T-helper 17 cell (primary cell): ENCODE measurements at regions not wholly inside any gene's neighbourhood (a gene's known extent, or its start where the extent isn't known, plus 50 kb on each side); places are given as distances from the start of the nearest gene placed in this dataset.

Experiments used
- ATAC-seq: fragments of 150-1000 bp; cut with Tn5 transposase; 2 replicates; pipeline ENCODE4 v1.10.0; 2021; ENCODE audit warnings: mild to moderate bottlenecking, moderate library complexity
- DNase-seq, 3 donors: peaks; one replicate each; pipeline versions ENCODE4 v3.0.0 to v3.0.0-alpha.2; 2020 to 2021
- H3K9me3 ChIP-seq: one replicate; pipeline ENCODE4 v1.7.0; 2013; ENCODE audit warnings: low read length, mild to moderate bottlenecking; ENCODE audit not compliant: control insufficient read depth, poor library complexity, severe bottlenecking
- H3K27ac Mint-ChIP-seq: one replicate; pipeline ENCODE4 v1.8.0; 2022; ENCODE audit warnings: mild to moderate bottlenecking, moderate library complexity, mixed read lengths
- H3K27me3 Mint-ChIP-seq: one replicate; pipeline ENCODE4 v1.8.0; 2022; ENCODE audit warnings: mixed read lengths
- H3K36me3 Mint-ChIP-seq: one replicate; pipeline ENCODE4 v1.8.0; 2022; ENCODE audit warnings: low read depth, mixed read lengths
- H3K4me1 Mint-ChIP-seq: one replicate; pipeline ENCODE4 v1.8.0; 2022; ENCODE audit warnings: mild to moderate bottlenecking, mixed read lengths
- H3K4me3 Mint-ChIP-seq: one replicate; pipeline ENCODE4 v1.8.0; 2022; ENCODE audit warnings: mild to moderate bottlenecking, moderate library complexity, mixed read lengths

DNA sequence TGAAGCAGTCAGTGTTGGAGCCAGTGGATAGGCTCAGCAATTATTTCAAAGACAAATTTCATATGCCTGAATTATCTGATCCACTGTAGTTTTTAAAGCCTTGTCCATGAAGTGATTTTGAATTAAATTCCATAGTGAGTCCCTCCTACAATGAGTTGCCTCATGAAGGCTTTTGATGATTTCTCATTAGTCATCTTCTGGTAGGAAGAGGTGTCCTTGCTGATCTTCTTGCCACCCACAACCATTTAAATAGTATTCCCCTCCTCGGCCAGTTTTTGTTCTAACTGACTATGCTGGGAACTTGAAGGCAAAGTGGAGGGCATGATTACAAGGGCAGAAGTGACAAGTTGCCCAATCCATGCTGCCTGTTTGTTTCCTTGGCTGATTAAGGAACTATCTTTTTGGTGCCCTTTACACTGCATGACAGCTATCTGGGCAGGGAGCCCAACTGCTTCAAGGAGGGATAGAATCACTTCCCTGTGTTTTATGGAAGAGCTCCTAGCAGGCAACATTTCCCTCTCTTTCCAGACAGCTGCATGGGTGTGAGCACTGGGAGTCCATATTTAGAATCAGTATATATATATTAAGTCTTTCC, 617.5 kb downstream of the ZPLD1 start:
- no peaks in the 10 kb centered on the region for H3K9me3 ChIP-seq
- DNase-seq (no peak), ATAC-seq (no peak)
- Mint-ChIP-seq H3K4me1 (no peaks in the 10 kb centered on the region), H3K27me3 (no peaks in the 10 kb centered on the region), H3K36me3 (no peaks in the 10 kb centered on the region), H3K4me3 (no peak overlapping the region), H3K27ac (no peak overlapping the region)

DNA sequence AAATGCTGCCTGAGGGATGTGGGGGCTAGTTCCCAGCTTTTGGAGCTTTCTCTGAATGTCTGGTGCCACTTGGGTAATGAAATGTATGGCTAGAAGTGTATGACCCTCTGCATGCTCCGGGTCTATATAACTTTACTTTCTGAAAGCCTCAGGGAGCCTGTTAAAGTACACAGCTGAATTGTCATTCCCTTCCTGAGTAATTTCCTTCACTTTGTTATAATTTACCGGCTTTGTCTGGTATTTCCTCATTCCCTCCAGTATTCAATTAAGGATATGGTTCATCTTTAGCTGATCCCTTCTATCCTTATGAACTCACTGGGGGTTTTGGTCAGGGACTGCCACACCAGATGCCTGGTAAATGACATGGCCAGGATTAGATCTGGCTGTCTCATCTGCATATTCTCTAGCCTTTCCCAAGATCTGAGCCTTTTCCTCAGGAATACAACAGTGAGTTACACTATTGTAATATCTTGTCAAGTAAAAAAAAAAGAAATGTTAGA, 620.3 kb downstream of the ZPLD1 start:
- DNase-seq (no peak), ATAC-seq (no peak)
- no peak overlapping the region for H3K4me3 Mint-ChIP-seq
- no peaks in the 10 kb centered on the region for H3K4me1 Mint-ChIP-seq
- H3K36me3 Mint-ChIP-seq = no peaks in the 10 kb centered on the region
- H3K27ac Mint-ChIP-seq = no peak overlapping the region
- no peaks in the 10 kb centered on the region for H3K27me3 Mint-ChIP-seq
- no peaks in the 10 kb centered on the region for H3K9me3 ChIP-seq

DNA sequence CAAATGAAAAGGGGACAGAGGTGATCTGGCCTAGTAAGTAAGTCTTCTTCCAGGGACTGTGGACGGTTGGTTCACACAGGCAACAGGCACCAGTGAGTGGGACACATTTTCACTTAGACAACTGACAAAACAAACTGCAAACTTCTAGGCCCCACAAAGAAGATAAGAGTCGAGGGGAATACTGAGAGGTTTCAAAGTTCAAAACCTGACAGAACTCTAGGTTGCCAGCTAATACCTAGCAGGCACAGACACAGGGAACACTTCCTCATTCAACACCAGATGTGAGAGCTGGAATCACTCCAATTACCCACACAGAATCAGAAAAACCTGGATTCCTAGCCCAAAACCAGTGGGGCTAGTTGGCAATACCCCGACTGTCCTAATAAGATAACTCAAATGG, 621.7 kb downstream of the ZPLD1 start:
- DNase-seq (no peak), ATAC-seq (no peak)
- H3K9me3 ChIP-seq = no peaks in the 10 kb centered on the region
- Mint-ChIP-seq H3K4me1 (no peaks in the 10 kb centered on the region), H3K27me3 (no peaks in the 10 kb centered on the region), H3K36me3 (no peaks in the 10 kb centered on the region), H3K4me3 (no peak overlapping the region), H3K27ac (no peak overlapping the region)

DNA sequence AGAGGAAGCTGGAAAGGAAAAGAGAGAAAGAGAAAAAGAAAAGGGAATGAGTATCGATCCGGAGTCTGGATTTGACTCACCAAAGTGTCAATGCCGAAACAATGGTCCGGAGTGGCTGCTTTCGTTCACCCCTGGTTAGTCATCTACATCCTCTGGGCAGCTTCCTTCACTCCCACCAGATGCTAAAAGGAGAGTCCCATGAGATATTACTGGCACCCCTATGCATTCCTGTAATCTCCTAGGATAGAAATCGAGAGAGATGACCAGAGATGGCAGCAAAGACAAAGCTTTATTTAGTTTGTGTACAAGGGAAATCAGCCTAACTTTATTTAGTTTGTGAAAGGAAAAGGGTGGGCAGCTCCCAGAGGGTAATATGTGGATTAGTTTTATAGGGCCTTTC, 622.2 kb downstream of the ZPLD1 start:
- no peaks in the 10 kb centered on the region for H3K9me3 ChIP-seq
- H3K4me3 Mint-ChIP-seq = no peak overlapping the region
- no peak overlapping the region for H3K27ac Mint-ChIP-seq
- DNase-seq (no peak), ATAC-seq (no peak)
- H3K27me3 Mint-ChIP-seq = no peaks in the 10 kb centered on the region
- no peaks in the 10 kb centered on the region for H3K36me3 Mint-ChIP-seq
- H3K4me1 Mint-ChIP-seq = no peaks in the 10 kb centered on the region

DNA sequence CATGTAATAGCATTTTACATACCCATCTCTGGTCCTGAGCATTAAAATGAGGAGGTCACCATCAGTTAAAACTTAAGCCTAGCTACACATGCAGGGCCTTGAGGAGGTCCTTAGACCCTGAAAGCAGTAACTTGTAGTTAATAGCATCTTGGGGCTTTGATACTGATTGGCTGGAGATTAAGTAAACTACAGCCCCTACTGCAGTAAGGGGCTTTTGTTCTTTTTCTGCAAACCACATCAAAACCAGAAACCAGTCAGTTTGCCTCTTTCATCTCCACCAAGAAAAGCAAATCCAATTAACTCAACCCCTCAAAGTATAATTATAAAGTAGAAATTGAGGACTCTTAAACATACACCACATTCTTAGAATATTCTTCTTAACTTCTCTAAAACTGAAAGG, 622.7 kb downstream of the ZPLD1 start:
- DNase-seq (no peak), ATAC-seq (no peak)
- H3K4me1 Mint-ChIP-seq = no peaks in the 10 kb centered on the region
- H3K36me3 Mint-ChIP-seq = no peaks in the 10 kb centered on the region
- no peaks in the 10 kb centered on the region for H3K27me3 Mint-ChIP-seq
- H3K4me3 Mint-ChIP-seq = no peak overlapping the region
- H3K27ac Mint-ChIP-seq = no peak overlapping the region
- no peaks in the 10 kb centered on the region for H3K9me3 ChIP-seq

DNA sequence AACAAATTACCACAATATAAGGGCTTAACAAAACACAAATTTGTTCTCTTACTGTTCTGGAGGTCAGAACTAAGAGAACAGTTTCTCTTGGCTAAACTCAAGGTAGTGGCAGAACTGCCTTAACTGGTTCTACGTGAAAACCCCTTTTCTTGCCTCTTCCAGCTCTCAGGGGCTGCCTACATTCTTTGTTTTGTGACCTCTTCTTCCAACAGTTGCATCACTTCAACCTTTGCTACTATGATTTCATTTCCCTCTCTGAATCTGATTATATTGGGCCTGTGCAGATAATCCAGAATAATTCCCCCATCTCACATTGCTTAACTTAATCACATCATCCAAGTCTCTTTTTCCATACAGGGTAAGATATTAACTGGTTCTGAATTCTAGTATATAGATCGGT, 624.6 kb downstream of the ZPLD1 start:
- H3K9me3 ChIP-seq = no peaks in the 10 kb centered on the region
- ATAC-seq (no peak), DNase-seq (no peak)
- no peaks in the 10 kb centered on the region for H3K36me3 Mint-ChIP-seq
- no peaks in the 10 kb centered on the region for H3K4me1 Mint-ChIP-seq
- H3K27ac Mint-ChIP-seq = no peak overlapping the region
- no peaks in the 10 kb centered on the region for H3K27me3 Mint-ChIP-seq
- H3K4me3 Mint-ChIP-seq = no peak overlapping the region

DNA sequence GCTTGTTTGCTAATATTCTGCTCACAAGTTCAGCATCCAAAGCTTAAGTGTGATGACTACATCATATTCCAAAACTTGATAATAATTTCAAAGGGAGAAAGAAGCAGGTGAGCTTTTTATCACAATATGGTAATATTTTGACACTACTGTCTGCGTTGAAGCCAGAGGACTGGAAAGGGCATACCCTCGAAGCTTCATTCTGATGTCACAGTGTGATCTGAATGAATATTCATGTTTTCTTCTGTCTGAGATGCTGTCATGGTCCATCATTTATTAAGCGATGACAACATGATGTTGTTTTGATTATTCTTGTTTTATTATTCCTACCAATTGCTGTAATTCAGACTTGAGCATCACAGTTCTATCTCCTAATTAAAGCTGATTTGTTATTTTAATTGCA, 625.4 kb downstream of the ZPLD1 start:
- no peaks in the 10 kb centered on the region for H3K9me3 ChIP-seq
- Mint-ChIP-seq H3K27ac (no peak overlapping the region), H3K4me1 (no peaks in the 10 kb centered on the region), H3K27me3 (no peaks in the 10 kb centered on the region), H3K36me3 (no peaks in the 10 kb centered on the region), H3K4me3 (no peak overlapping the region)
- ATAC-seq = no peak
- no peak for DNase-seq

DNA sequence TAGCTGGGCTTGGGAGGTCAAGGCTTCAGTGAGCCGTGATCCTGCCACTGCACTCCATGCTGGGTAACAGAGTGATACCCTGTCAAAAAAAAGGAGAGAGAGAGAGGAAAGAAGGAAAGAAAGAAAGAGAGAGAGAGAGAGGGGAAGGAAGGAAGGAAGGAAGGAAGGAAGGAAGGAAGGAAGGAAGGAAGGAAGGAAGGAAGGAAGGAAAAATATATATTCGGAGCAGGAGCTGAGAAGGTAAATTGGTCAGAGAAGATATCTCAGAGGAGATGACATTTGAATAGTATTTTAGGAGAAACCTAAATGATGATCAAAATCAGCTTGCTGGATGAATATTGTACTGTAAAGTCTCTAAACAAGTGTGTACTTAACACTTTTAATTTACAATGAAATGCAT, 633.1 kb downstream of the ZPLD1 start:
- Mint-ChIP-seq H3K27me3 (no peaks in the 10 kb centered on the region), H3K4me1 (no peaks in the 10 kb centered on the region), H3K4me3 (no peak overlapping the region), H3K36me3 (no peaks in the 10 kb centered on the region), H3K27ac (no peak overlapping the region)
- no peak for DNase-seq
- no peak for ATAC-seq
- no peaks in the 10 kb centered on the region for H3K9me3 ChIP-seq

DNA sequence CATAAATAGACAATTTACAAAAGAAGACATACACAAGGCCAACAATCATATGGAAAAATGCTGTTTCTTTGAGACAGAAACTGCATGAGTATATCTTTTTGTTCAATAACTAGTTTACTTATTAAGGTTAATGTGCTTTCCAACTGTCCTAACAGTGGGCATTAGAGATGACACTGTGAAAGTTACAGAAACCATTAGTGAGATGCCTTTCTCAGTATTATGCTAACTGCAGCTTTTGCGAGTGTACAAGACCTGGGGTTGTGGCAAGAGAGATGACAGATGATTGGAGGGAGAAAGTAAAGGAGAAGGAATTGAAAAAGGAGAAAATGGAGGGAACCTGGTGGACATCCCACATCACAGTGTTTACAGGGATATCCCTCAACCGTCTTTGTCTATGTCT, 640.5 kb downstream of the ZPLD1 start:
- H3K27me3 Mint-ChIP-seq = no peaks in the 10 kb centered on the region
- H3K4me1 Mint-ChIP-seq = no peaks in the 10 kb centered on the region
- no peak for DNase-seq
- no peak overlapping the region for H3K4me3 Mint-ChIP-seq
- no peak for ATAC-seq
- H3K36me3 Mint-ChIP-seq = no peaks in the 10 kb centered on the region
- H3K27ac Mint-ChIP-seq = no peak overlapping the region
- H3K9me3 ChIP-seq = no peaks in the 10 kb centered on the region

DNA sequence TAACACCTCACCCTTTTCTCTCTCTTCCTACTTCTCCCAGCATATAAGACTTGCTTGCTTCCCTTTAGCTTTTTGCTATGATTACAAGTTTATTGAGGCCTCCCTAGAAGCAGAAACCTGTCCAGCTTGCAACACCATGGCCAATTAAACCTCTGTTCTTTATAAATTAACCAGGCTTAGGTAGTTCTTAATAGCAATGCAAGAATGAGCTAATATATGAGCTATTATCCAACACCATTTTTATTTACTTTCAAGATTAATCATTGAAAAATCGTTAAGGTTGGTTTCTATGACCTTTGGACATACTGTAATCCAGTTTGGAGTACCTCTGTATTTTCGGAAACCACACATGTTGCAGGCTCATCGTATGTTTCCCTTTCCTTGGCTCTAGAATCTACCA, 643.1 kb downstream of the ZPLD1 start:
- H3K4me3 Mint-ChIP-seq = no peak overlapping the region
- no peak overlapping the region for H3K27ac Mint-ChIP-seq

DNA sequence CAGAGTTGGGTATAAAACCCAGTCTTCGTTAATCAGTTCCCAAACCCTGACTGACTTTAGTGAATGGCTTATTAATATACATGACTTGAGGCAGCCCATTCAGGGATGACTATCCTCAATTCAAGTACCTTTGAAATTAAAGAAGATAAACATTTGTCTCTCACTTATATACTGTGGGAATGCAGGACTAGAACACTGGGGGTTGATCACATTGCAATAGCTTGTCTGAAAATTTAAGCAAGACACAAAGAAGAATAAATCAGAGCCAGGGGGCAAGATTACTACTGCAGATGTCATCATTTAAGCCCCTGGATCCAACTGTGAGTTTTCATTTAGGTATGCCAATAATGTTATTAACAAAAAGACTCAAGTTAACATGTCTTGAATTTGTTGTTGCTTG, 647.7 kb downstream of the ZPLD1 start:
- no peak overlapping the region for H3K27ac Mint-ChIP-seq

More for the DNA sequence above, 643.1 kb downstream of the ZPLD1 start:
- H3K4me1 Mint-ChIP-seq = no peaks in the 10 kb centered on the region
- ATAC-seq (no peak), DNase-seq (no peak)
- no peaks in the 10 kb centered on the region for H3K36me3 Mint-ChIP-seq
- H3K27me3 Mint-ChIP-seq = no peaks in the 10 kb centered on the region
- no peaks in the 10 kb centered on the region for H3K9me3 ChIP-seq

DNA sequence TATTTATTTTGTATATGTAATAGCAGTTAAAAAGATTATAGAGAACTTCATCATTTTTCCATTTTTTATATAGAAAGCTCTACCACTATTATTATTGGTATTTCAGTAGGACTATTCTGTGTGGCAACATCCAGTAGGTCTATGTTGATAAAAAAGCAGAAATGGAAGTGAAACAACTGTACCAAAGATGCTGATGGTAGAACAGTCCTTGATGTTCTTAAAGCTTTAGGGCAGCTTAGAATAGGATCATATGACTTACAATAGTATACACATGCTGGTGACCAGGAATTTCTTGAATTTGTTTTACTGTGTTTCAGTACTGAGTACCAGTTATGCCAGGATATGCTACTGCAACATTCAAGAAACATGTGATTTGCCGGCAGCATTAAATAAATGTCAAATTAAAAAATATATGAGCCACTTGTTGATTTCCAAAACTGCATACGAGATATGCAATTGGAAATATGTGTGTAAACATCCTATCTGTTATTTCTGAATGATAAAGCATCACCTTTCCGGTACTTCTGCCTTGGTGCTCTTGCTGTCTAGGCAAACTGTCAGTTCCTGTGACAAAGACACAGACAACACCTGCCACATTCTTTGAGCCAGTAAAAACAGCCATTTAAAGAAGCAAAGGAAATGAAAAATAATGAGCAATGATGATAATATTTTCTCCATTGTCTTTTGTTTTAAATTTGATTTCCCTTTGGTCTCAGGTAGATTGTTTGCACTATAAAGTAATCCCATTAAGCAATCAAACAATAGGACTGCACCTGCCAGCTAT, 649.2 kb downstream of the ZPLD1 start:
- no peaks in the 10 kb centered on the region for H3K4me1 Mint-ChIP-seq
- no peaks in the 10 kb centered on the region for H3K9me3 ChIP-seq
- H3K4me3 Mint-ChIP-seq = no peak overlapping the region
- no peak overlapping the region for H3K27ac Mint-ChIP-seq
- no peaks in the 10 kb centered on the region for H3K27me3 Mint-ChIP-seq
- ATAC-seq (no peak), DNase-seq (no peak)
- no peaks in the 10 kb centered on the region for H3K36me3 Mint-ChIP-seq

More for the DNA sequence above, 647.7 kb downstream of the ZPLD1 start:
- no peak for ATAC-seq
- H3K27me3 Mint-ChIP-seq = no peaks in the 10 kb centered on the region
- no peaks in the 10 kb centered on the region for H3K4me1 Mint-ChIP-seq
- DNase-seq = no peak
- H3K4me3 Mint-ChIP-seq = no peak overlapping the region
- no peaks in the 10 kb centered on the region for H3K36me3 Mint-ChIP-seq
- no peaks in the 10 kb centered on the region for H3K9me3 ChIP-seq

DNA sequence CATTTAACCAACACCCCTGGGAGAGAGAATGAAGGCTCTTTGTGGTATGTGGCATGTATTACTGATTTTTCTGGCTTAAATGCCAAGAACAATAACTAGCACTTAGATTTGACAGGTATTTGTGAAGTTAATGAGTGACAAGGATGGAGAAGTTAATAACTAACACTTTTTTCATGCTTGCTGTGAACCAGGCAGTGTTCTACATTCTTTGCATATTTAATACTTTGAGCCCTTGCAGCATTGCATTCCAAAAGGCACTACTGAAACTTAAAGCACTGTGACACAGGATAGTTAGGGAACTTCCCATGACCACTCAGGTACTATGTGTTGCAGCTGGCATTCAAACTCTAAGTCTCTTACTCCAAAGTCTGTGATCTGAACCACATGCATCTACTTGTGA, 650.6 kb downstream of the ZPLD1 start:
- Mint-ChIP-seq H3K27me3 (no peaks in the 10 kb centered on the region), H3K27ac (no peak overlapping the region), H3K4me3 (no peak overlapping the region), H3K36me3 (no peaks in the 10 kb centered on the region), H3K4me1 (no peaks in the 10 kb centered on the region)
- no peak for DNase-seq
- ATAC-seq = no peak
- no peaks in the 10 kb centered on the region for H3K9me3 ChIP-seq

DNA sequence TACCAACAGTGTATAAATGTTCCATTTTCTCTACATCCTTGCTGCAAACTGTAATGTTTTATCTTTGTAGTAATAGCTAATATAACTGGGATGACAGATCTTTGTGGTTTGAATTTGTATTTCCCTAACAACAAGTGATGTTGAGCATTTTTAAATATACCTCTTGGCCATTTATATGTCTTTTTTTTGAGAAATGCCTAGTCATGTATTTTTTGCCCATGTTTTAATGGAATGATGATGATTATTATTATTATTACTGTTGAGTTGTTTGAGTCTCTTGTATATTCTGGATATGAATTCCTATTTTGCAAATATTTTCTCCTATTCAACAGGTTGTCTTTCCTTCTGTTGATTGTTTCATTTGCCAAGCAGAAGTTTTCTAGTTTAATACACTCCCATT, 654.9 kb downstream of the ZPLD1 start:
- Mint-ChIP-seq H3K4me3 (no peak overlapping the region), H3K27ac (no peak overlapping the region), H3K4me1 (no peaks in the 10 kb centered on the region), H3K27me3 (no peaks in the 10 kb centered on the region), H3K36me3 (no peaks in the 10 kb centered on the region)
- ATAC-seq = no peak
- H3K9me3 ChIP-seq = no peaks in the 10 kb centered on the region
- no peak for DNase-seq
